Adrenal gland (tissue), 9 donors: ENCODE measurements at regions not wholly inside any gene's neighbourhood (a gene's known extent, or its start where the extent isn't known, plus 50 kb on each side); places are given as distances from the start of the nearest gene placed in this dataset.

ENCODE experiments used
- DNase-seq, 7 donors: peaks; one replicate each; pipeline ENCODE4 v3.0.0-alpha.2; 2019 to 2020
- H3K27ac ChIP-seq, 5 donors: fragments of 200-600 bp; sonication (generic) in 4 of 5; 1 replicate in 3 of 5; 2 replicates in 2 of 5; pipeline versions ENCODE4 v1.5.1 to v1.8.0; 2016 to 2020; ENCODE audit warnings: mild to moderate bottlenecking in 1 of 5
- H3K27me3 ChIP-seq: fragments of 200-600 bp; 2 replicates; pipeline ENCODE4 v1.8.0; 2021
- H3K36me3 ChIP-seq, 2 donors: fragments of 200-600 bp; replicated peaks in 1 of 2; 1 replicate in 1 of 2; 2 replicates in 1 of 2; pipeline versions ENCODE4 v1.5.1 to v1.8.0; 2018 to 2022
- H3K4me1 ChIP-seq, 2 donors: fragments of 200-600 bp; replicated peaks in 1 of 2; 1 replicate in 1 of 2; 2 replicates in 1 of 2; pipeline versions ENCODE4 v1.5.1 to v1.8.0; 2018 to 2021
- H3K4me3 ChIP-seq, 4 donors: fragments of 200-600 bp; sonication (generic) in 3 of 4; one replicate each; pipeline ENCODE4 v1.5.1; 2016 to 2018
- H3K9me3 ChIP-seq, 3 donors: fragments of 200-600 bp; sonication (generic) in 1 of 3; replicated peaks in 1 of 3; 1 replicate in 2 of 3; 2 replicates in 1 of 3; pipeline versions ENCODE4 v1.5.1 to v1.8.0; 2016 to 2021
- CTCF ChIP-seq, 6 experiments: fragments of 450-650 bp in 4 of 6; fragments of 200-600 bp in 2 of 6; sonication (generic) in 1 of 6; IDR thresholded peaks; 1 replicate in 5 of 6; 2 replicates in 1 of 6; pipeline versions ENCODE4 v1.5.1 to v1.8.0; 2016 to 2021; ENCODE audit warnings: antibody characterized with exemption in 6 of 6, mild to moderate bottlenecking in 2 of 6, moderate library complexity in 1 of 6
- POLR2A ChIP-seq, 2 donors: fragments of 450-650 bp; IDR thresholded peaks; one replicate each; pipeline ENCODE4 v1.6.1; 2017; ENCODE audit warnings: antibody characterized with exemption in 2 of 2, mild to moderate bottlenecking in 2 of 2, moderate library complexity in 1 of 2
- WGBS, 4 donors: extraction: QIAGEN DNeasy Blood & Tissue Kit in 2 of 4; methylation state at CpG; one replicate each; pipeline versions ENCODE4 v1.1.5 to v1.1.7; 2013 to 2017; 5-methylcytosine and 5-hydroxymethylcytosine counted together
- intact Hi-C, 2 donors: fragments of 100-400 bp; cut with DNase I; formaldehyde crosslinking; loops; one replicate each; pipeline versions ENCODE4 v1.14.1 to v1.15.0; 2022 to 2023
- donor health status: healthy with polysubstance abuse.
- donor health status: Bipolar disorder and iron deficiency.
- donor health status: DM: yes; HTN: yes; CAD: no.
- donor health status: DM: no; HTN: no; CAD: no.
- donor health status: DM: no; HTN: no; CAD: no.

- no peaks in the 10 kb centered on the region for H3K9me3 ChIP-seq
- TF ChIP-seq POLR2A (IDR thresholded peaks at IDR 0.05) (no peak), CTCF (IDR thresholded peaks at IDR 0.05) (no peak)
- no peak overlapping the region for H3K4me3 ChIP-seq
- H3K4me1 ChIP-seq = peaks cover 0 to 9% of the 10 kb centered on the region in 2 donors
- intact Hi-C loops = no loop called here
- no peak overlapping the region for H3K27ac ChIP-seq
- peaks cover 10% of the 10 kb centered on the region for H3K27me3 ChIP-seq
- WGBS, 4 donors = 57 to 73% (median 62%) methylated on average over 3 of the region's 3 CpGs
- H3K36me3 ChIP-seq = no peaks in the 10 kb centered on the region
- DNase-seq = no peak
Measured at GRCh38 chr4:176005766-176006165, 59.9 kb upstream of the WDR17 start.

GRCh38 chr4:176009254-176009653 is 56.4 kb upstream of the WDR17 start:
- 71 to 84% (median 77%) methylated on average over 2 of the region's 2 CpGs for WGBS, 4 donors
- H3K4me1 ChIP-seq = no peaks in the 10 kb centered on the region
- no peaks in the 10 kb centered on the region for H3K36me3 ChIP-seq
- no peaks in the 10 kb centered on the region for H3K27me3 ChIP-seq
- TF ChIP-seq POLR2A (IDR thresholded peaks at IDR 0.05) (no peak), CTCF (IDR thresholded peaks at IDR 0.05) (no peak)
- H3K27ac ChIP-seq = no peak overlapping the region
- DNase-seq = no peak
- intact Hi-C loops = no loop called here
- H3K4me3 ChIP-seq = no peak overlapping the region
- H3K9me3 ChIP-seq = no peaks in the 10 kb centered on the region

GRCh38 chr4:176011529-176011928 is 54.1 kb upstream of the WDR17 start:
- no peak for DNase-seq
- no peak overlapping the region for H3K27ac ChIP-seq
- TF ChIP-seq CTCF (IDR thresholded peaks at IDR 0.05) = no peak
- no peak for TF ChIP-seq POLR2A (IDR thresholded peaks at IDR 0.05)
- H3K4me1 ChIP-seq = no peaks in the 10 kb centered on the region
- intact Hi-C loops = no loop called here
- no peaks in the 10 kb centered on the region for H3K27me3 ChIP-seq
- WGBS, 4 donors = 54 to 70% (median 61%) methylated on average over 2 of the region's 2 CpGs
- H3K4me3 ChIP-seq = no peak overlapping the region
- H3K36me3 ChIP-seq = no peaks in the 10 kb centered on the region
- H3K9me3 ChIP-seq = no peaks in the 10 kb centered on the region

- Histone ChIP-seq H3K4me3 (no peak overlapping the region), H3K36me3 (no peaks in the 10 kb centered on the region), H3K27me3 (no peaks in the 10 kb centered on the region), H3K4me1 (no peaks in the 10 kb centered on the region), H3K27ac (no peak overlapping the region), H3K9me3 (no peaks in the 10 kb centered on the region)
- TF ChIP-seq POLR2A (IDR thresholded peaks at IDR 0.05) = no peak
- TF ChIP-seq CTCF (IDR thresholded peaks at IDR 0.05) = no peak
- intact Hi-C loops = no loop called here
- no peak for DNase-seq
- 61 to 83% (median 69%) methylated on average over 6 to 8 of the region's 8 CpGs for WGBS, 4 donors
Measured at GRCh38 chr4:176013476-176014247, 52.0 kb upstream of the WDR17 start.
